BLaER1 (cell line): ENCODE measurements at regions not wholly inside any gene's neighbourhood (a gene's known extent, or its start where the extent isn't known, plus 50 kb on each side); places are given as distances from the start of the nearest gene placed in this dataset.

Experiments
- H3K27ac ChIP-seq: shearing (Covaris generic); formaldehyde crosslinking; 2 replicates; pipeline ENCODE4 v1.8.1; 2022
- H3K27me3 ChIP-seq: shearing (Covaris generic); formaldehyde crosslinking; 2 replicates; pipeline ENCODE4 v1.8.1; 2022
- H3K36me3 ChIP-seq: shearing (Covaris generic); formaldehyde crosslinking; 2 replicates; pipeline ENCODE4 v1.8.1; 2022
- H3K4me1 ChIP-seq: shearing (Covaris generic); formaldehyde crosslinking; 2 replicates; pipeline ENCODE4 v1.8.1; 2022
- H3K4me2 ChIP-seq: shearing (Covaris generic); formaldehyde crosslinking; 2 replicates; pipeline ENCODE4 v1.8.1; 2022
- H3K4me3 ChIP-seq: shearing (Covaris generic); formaldehyde crosslinking; 2 replicates; pipeline ENCODE4 v1.8.1; 2022
- H3K9ac ChIP-seq: shearing (Covaris generic); formaldehyde crosslinking; 2 replicates; pipeline ENCODE4 v1.8.1; 2022
- H3K9me3 ChIP-seq: shearing (Covaris generic); formaldehyde crosslinking; 2 replicates; pipeline ENCODE4 v1.8.1; 2022
- H4K20me1 ChIP-seq: shearing (Covaris generic); formaldehyde crosslinking; 2 replicates; pipeline ENCODE4 v1.8.1; 2022
- Cebpa-rat ChIP-seq: shearing (Covaris generic); IDR thresholded peaks from 2 replicates; pipeline ENCODE4 v1.8.1; 2022

DNA sequence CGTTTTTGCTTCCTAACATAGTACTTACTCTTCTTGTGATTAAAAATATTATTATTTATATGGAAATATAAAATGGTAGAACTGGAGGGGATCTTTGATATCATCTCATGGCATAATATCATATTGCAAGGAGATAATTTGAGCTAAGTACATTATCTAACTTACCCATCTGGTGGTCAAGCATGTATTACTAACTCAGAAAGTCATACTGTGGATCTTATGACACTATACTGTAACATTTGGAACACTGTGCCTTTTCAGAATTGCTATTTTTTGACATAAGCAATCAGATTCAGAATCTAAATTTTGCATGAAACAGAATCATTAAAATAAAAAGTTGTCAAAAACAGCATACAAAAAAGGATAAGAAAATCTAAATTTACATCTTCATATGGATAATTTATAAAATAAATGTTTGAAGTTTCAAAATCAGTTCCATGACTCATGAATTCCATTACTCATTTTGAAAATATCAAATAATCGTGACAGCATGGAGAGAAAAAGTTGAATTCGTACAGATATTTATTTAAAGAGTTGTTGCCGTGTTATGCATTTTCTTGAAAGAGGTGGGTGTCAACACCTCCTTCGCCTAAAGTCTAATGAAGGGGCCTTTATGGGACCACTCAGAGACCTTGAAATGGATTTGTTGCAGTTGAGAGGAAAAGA, 928.1 kb downstream of the PDHA2 start:
- no peak for TF ChIP-seq Cebpa-rat
- Histone ChIP-seq H3K27ac (no peak overlapping the region), H3K9me3 (no peaks in the 10 kb centered on the region), H3K4me3 (no peak overlapping the region), H3K4me2 (no peak overlapping the region), H3K27me3 (no peaks in the 10 kb centered on the region), H3K9ac (no peak overlapping the region), H3K4me1 (no peaks in the 10 kb centered on the region), H4K20me1 (no peaks in the 10 kb centered on the region), H3K36me3 (no peaks in the 10 kb centered on the region)

DNA sequence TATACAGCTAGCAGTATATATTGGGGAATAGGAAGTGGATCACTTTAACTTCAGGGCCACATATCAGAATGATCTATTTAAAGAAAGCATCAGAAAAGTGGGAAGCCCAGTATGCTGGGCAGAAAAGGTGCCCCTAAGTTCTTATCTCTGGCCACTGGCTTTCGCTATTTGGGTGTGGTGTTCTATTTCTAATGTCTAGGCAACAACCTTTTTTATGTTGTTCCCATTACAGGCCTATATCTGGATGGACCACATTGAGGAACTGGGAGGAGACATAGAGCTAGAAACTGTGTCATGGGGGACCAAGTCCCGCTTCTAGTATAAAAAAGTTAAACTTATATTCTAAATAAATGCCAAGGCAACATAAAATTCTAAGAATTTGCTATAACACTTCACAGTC, 935.6 kb downstream of the PDHA2 start:
- no peaks in the 10 kb centered on the region for H3K36me3 ChIP-seq
- no peak overlapping the region for H3K4me3 ChIP-seq
- no peak overlapping the region for H3K27ac ChIP-seq
- H3K4me1 ChIP-seq: no peaks in the 10 kb centered on the region
- TF ChIP-seq Cebpa-rat: no peak
- H4K20me1 ChIP-seq: no peaks in the 10 kb centered on the region
- no peak overlapping the region for H3K9ac ChIP-seq
- H3K4me2 ChIP-seq: no peak overlapping the region
- H3K27me3 ChIP-seq: no peaks in the 10 kb centered on the region
- no peaks in the 10 kb centered on the region for H3K9me3 ChIP-seq

DNA sequence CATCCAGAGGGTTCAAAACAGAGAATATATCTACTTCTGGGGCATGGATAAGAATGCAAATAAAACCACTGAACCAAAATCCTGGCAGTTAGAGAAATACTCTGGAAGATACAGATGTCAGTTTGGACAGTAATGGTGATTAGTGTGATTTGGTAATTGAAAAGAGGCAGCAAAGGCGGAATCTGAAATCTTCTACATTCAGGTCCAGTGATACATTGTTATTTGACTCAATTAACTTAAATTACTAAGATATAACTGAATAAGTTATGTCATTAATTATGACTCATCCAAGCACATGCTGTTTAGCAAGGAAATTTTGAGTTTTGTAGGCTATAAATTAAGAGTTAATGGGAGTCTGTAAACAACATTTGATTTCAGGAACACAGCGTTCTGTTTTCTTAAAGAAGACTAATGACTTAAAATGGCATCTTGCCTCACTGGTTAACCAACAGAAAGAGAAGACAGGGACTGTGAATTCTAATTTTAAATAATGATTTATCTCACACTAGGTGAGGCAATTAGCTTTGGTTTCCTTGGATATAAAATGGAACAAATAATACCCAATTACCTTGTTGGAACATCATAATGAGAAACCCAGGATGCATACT, 937.1 kb downstream of the PDHA2 start:
- Histone ChIP-seq H3K36me3 (no peaks in the 10 kb centered on the region), H3K4me2 (no peak overlapping the region), H3K4me3 (no peak overlapping the region), H3K4me1 (no peaks in the 10 kb centered on the region), H3K27me3 (no peaks in the 10 kb centered on the region), H4K20me1 (no peaks in the 10 kb centered on the region), H3K9ac (no peak overlapping the region), H3K9me3 (no peaks in the 10 kb centered on the region), H3K27ac (no peak overlapping the region)
- TF ChIP-seq Cebpa-rat: no peak

DNA sequence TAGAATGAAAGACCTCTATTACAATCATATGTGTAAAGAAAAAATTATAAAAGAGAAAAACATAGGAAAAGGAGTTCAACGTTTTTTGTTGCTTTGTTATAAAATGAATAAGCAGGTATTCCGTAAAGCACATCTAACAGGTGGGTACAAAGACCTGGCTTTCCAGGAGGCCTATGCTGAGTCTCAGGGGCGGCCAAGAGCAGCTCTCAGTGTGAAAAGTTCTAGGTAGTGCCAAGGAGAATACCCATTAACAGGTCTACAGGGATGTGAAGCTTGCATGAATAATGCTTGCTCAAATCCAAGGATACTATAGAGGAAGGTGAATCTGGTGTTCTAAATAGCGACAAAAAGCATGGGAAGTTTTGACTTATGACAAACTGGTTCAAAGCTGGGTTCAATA, 944.4 kb downstream of the PDHA2 start:
- no peak overlapping the region for H3K4me3 ChIP-seq
- no peaks in the 10 kb centered on the region for H3K36me3 ChIP-seq
- no peak overlapping the region for H3K4me2 ChIP-seq
- no peaks in the 10 kb centered on the region for H4K20me1 ChIP-seq
- H3K4me1 ChIP-seq: no peaks in the 10 kb centered on the region
- TF ChIP-seq Cebpa-rat: no peak
- H3K27me3 ChIP-seq: no peaks in the 10 kb centered on the region
- H3K27ac ChIP-seq: no peak overlapping the region
- H3K9ac ChIP-seq: no peak overlapping the region
- no peaks in the 10 kb centered on the region for H3K9me3 ChIP-seq

DNA sequence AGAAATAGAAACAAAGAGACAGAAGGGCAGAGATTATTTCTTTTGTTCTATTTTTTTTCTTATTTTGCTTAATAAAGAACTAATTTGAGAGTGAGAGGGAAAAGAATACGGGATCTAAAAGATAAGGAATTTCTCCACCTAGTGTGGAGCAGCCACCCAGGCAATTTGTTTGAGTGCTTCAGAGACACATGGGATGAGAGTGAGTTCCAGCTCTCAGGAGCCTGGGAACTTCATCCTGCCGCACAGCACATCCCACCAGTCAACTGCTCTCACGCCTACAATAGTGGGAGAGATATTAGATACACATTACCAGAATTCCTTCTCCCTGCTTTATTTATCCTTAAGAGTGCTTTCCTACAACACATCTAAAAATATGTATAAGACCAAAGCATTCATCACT, 946.4 kb downstream of the PDHA2 start:
- Histone ChIP-seq H3K4me1 (no peaks in the 10 kb centered on the region), H3K4me3 (no peak overlapping the region), H4K20me1 (no peaks in the 10 kb centered on the region), H3K36me3 (no peaks in the 10 kb centered on the region), H3K27me3 (no peaks in the 10 kb centered on the region), H3K4me2 (no peak overlapping the region), H3K9me3 (no peaks in the 10 kb centered on the region), H3K9ac (no peak overlapping the region), H3K27ac (no peak overlapping the region)
- TF ChIP-seq Cebpa-rat: no peak

DNA sequence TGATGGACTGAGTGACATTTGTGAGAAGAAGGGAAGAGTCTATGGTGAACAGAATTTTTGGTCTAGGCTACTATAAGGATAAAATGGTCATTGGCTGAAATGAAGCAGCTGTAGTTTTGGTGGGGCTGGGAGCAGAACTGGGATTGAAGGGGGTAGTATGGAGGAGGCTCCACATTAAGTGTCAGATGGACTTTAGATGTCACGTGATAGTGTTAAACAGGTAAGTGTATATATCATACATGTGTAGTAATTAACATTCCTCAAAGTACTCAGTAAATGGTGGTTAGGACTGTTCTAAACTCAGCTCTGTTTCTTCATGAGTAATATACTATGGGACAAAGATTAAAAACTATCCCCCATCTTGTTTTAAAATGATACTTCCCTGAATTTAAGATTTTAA, 947.9 kb downstream of the PDHA2 start:
- Histone ChIP-seq H3K27ac (no peak overlapping the region), H3K4me2 (no peak overlapping the region), H3K9ac (no peak overlapping the region), H3K9me3 (no peaks in the 10 kb centered on the region), H3K4me1 (no peaks in the 10 kb centered on the region), H3K27me3 (no peaks in the 10 kb centered on the region), H3K36me3 (no peaks in the 10 kb centered on the region), H4K20me1 (no peaks in the 10 kb centered on the region), H3K4me3 (no peak overlapping the region)
- no peak for TF ChIP-seq Cebpa-rat

DNA sequence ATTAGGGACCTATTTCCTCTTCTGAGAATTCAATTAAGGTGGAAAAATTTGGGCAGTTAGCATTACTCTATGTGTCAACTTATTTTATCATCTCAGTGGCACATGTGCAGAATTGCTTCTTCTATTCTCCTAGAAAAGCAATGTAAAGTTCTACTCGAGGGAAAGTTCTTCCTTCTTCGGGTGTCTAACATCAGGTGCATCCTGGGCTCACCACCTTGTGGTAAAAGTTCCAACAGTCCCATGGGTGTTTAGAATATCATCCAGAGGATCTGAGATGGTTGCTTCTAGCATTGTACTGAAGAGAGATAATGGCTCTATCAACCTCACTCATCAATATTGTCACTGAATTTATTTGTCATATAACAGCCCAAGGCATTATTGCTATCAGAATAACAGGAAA, 969.7 kb downstream of the PDHA2 start:
- Histone ChIP-seq H3K27me3 (no peaks in the 10 kb centered on the region), H3K4me1 (no peaks in the 10 kb centered on the region), H3K9me3 (no peaks in the 10 kb centered on the region), H3K9ac (no peak overlapping the region), H3K36me3 (no peaks in the 10 kb centered on the region), H3K27ac (no peak overlapping the region), H4K20me1 (no peaks in the 10 kb centered on the region), H3K4me2 (no peak overlapping the region), H3K4me3 (no peak overlapping the region)
- no peak for TF ChIP-seq Cebpa-rat

DNA sequence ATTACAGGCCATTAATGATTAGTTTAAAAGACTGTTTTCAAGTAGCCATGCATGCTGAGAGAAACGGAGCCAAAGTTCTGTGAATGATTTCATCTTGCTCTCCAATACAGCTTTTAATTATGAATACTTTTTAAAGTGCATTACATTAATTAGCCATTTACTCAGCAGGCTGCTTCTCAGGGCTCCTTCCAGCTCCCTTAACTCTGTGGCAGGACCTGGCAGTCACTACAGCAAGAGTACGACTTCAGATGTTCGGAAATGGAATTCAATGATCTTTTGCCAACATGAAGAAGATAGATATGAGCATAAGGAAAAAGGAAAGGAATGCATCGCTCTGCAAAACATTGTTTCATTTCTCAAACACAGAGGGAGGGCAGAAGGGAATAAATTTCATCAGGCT, 987.2 kb downstream of the PDHA2 start:
- Histone ChIP-seq H4K20me1 (no peaks in the 10 kb centered on the region), H3K9me3 (no peaks in the 10 kb centered on the region), H3K9ac (no peak overlapping the region), H3K4me1 (no peaks in the 10 kb centered on the region), H3K4me2 (no peak overlapping the region), H3K36me3 (no peaks in the 10 kb centered on the region), H3K4me3 (no peak overlapping the region), H3K27me3 (no peaks in the 10 kb centered on the region), H3K27ac (no peak overlapping the region)
- TF ChIP-seq Cebpa-rat: no peak

DNA sequence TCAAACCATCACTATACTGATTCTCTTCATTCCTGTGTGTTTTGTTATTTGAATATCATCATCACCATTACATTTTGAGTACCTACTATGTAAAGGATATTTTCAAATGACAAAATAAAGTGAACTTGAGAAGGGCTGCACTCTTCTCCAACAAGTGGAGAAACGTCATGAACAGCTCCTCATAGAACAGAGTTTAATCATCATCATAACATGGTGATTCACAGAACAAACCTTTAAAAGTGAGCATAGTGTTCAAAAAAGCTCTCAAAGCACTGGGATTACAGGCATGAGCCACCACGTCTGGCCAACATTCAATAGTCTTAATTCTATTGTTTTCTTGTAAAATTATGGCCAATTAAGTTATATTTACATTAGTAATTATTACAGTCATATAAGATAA, 993.9 kb downstream of the PDHA2 start:
- no peak overlapping the region for H3K9ac ChIP-seq

DNA sequence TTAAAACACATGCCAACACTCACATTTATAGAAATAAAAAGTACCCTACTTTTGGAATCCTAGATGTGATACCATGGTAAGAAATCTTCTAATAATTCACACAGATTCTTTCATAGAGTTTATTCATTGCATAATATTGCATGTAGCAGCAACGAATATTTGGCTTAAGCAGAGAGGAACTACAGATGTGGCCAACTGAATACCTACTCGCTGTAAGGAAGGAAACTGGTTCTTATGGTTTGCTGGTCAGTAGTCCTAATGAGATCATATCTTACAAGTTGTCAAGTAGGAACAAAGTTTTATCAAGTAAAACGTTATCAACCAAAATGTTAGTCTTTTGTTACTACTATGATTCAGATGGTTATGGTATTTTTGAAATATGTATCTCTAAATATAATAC, 996.1 kb downstream of the PDHA2 start:
- TF ChIP-seq Cebpa-rat: no peak
- no peak overlapping the region for H3K4me3 ChIP-seq
- H3K9ac ChIP-seq: no peak overlapping the region
- no peaks in the 10 kb centered on the region for H4K20me1 ChIP-seq
- no peaks in the 10 kb centered on the region for H3K4me1 ChIP-seq
- H3K4me2 ChIP-seq: no peak overlapping the region
- no peak overlapping the region for H3K27ac ChIP-seq
- H3K27me3 ChIP-seq: no peaks in the 10 kb centered on the region
- H3K36me3 ChIP-seq: no peaks in the 10 kb centered on the region
- no peaks in the 10 kb centered on the region for H3K9me3 ChIP-seq

More for the DNA sequence above, 993.9 kb downstream of the PDHA2 start:
- Histone ChIP-seq H3K4me2 (no peak overlapping the region), H3K4me1 (no peaks in the 10 kb centered on the region), H4K20me1 (no peaks in the 10 kb centered on the region), H3K27me3 (no peaks in the 10 kb centered on the region), H3K36me3 (no peaks in the 10 kb centered on the region), H3K27ac (no peak overlapping the region), H3K4me3 (no peak overlapping the region), H3K9me3 (no peaks in the 10 kb centered on the region)
- no peak for TF ChIP-seq Cebpa-rat

DNA sequence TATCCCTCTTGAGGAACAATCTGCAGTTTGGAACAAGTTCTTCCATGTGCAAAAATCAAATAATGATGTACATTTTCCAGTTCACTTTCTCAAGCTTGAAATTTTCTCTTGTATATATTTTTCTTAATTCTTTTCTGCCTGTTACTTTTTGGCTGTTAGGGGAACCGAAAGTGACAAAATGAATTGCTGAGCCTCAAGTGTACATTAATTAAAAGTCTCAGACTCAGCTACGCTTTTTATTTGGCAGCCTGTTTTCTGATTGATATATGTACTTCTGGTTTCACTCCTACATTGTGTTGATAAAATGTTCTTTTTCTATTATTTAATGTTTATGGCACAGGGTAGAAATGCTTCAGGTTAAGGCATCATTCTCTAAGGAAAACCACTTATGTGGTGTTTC, 999.5 kb downstream of the PDHA2 start:
- no peaks in the 10 kb centered on the region for H3K27me3 ChIP-seq
- no peaks in the 10 kb centered on the region for H3K36me3 ChIP-seq
- H3K4me1 ChIP-seq: no peaks in the 10 kb centered on the region
- no peak overlapping the region for H3K4me2 ChIP-seq
- TF ChIP-seq Cebpa-rat: no peak
- no peak overlapping the region for H3K9ac ChIP-seq
- no peak overlapping the region for H3K4me3 ChIP-seq
- no peaks in the 10 kb centered on the region for H4K20me1 ChIP-seq
- H3K27ac ChIP-seq: no peak overlapping the region
- H3K9me3 ChIP-seq: no peaks in the 10 kb centered on the region
